Progenitor cell of endocrine pancreas (in vitro differentiated cells): ENCODE measurements at regions not wholly inside any gene's neighbourhood (a gene's known extent, or its start where the extent isn't known, plus 50 kb on each side); places are given as distances from the start of the nearest gene placed in this dataset.

ENCODE experiments used
- DNase-seq: peaks from one replicate; pipeline ENCODE4 v3.0.0; 2021; ENCODE audit warnings: low spot score; ENCODE audit not compliant: unreplicated experiment
- H3K27ac Mint-ChIP-seq: 2 replicates; pipeline ENCODE4 v1.8.0; 2021; ENCODE audit warnings: mild to moderate bottlenecking, moderate library complexity, mixed read lengths
- H3K27me3 Mint-ChIP-seq: 2 replicates; pipeline ENCODE4 v1.8.0; 2021; ENCODE audit warnings: mixed read lengths
- H3K36me3 Mint-ChIP-seq: 2 replicates; pipeline ENCODE4 v1.8.0; 2022; ENCODE audit warnings: mixed read lengths; ENCODE audit not compliant: insufficient read depth
- H3K4me1 Mint-ChIP-seq: 2 replicates; pipeline ENCODE4 v1.8.0; 2021; ENCODE audit warnings: low read depth, mixed read lengths
- H3K4me3 Mint-ChIP-seq: 2 replicates; pipeline ENCODE4 v1.8.0; 2021; ENCODE audit warnings: low read depth, mild to moderate bottlenecking, moderate library complexity, mixed read lengths
- H3K9me3 Mint-ChIP-seq: 2 replicates; pipeline ENCODE4 v1.8.0; 2021; ENCODE audit warnings: low read depth, mixed read lengths
- TF ChIP-seq, protein P1 (sequence below): fragments of 200-600 bp; sonication (generic); IDR thresholded peaks from one replicate; pipeline ENCODE4 v1.5.0; 2021; ENCODE audit warnings: antibody characterized with exemption, mild to moderate bottlenecking; ENCODE audit not compliant: unreplicated experiment

DNA sequence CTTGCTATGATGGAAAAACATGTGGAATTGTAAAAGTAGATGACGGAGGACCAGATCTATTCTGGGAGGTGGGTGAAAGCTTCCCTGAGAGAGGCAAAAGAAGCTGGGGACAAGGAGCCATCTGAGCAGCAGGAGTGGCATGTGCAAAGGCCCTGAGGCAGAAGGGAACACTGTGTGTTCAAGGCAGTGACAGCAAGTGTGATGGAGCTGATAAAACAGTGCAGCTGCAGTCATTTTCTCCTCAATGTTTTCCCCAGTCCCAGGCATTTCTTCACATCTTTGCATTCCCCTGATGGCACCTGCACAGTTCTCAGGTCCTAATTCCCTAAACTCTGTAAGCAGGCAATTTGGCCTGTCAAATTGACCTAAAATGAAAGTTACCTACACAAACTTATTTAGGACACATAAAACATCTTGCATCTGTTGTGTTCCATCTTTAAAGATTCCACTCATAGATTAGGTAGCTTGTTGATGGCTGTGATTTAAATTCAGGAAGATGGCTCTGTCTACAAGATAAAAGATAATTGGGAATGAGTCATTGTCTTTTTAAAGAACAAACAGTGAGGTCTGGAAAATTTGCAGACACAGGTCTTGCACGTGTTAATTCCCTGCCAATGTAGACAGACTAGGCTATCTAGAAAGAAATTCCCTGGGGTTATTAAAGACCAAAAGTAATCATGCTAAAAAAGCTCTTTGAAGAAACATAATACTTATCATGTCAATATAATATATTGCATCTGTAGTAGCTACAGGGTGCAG is 289.6 kb upstream of the SGCD start:
- H3K27ac Mint-ChIP-seq: no peak overlapping the region
- DNase-seq: no peak
- H3K4me1 Mint-ChIP-seq: peaks cover 3% of the 10 kb centered on the region
- TF ChIP-seq, protein P1, sequence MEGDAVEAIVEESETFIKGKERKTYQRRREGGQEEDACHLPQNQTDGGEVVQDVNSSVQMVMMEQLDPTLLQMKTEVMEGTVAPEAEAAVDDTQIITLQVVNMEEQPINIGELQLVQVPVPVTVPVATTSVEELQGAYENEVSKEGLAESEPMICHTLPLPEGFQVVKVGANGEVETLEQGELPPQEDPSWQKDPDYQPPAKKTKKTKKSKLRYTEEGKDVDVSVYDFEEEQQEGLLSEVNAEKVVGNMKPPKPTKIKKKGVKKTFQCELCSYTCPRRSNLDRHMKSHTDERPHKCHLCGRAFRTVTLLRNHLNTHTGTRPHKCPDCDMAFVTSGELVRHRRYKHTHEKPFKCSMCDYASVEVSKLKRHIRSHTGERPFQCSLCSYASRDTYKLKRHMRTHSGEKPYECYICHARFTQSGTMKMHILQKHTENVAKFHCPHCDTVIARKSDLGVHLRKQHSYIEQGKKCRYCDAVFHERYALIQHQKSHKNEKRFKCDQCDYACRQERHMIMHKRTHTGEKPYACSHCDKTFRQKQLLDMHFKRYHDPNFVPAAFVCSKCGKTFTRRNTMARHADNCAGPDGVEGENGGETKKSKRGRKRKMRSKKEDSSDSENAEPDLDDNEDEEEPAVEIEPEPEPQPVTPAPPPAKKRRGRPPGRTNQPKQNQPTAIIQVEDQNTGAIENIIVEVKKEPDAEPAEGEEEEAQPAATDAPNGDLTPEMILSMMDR: no peak
- H3K4me3 Mint-ChIP-seq: no peak overlapping the region
- H3K9me3 Mint-ChIP-seq: no peaks in the 10 kb centered on the region
- no peaks in the 10 kb centered on the region for H3K27me3 Mint-ChIP-seq
- H3K36me3 Mint-ChIP-seq: no peaks in the 10 kb centered on the region

DNA sequence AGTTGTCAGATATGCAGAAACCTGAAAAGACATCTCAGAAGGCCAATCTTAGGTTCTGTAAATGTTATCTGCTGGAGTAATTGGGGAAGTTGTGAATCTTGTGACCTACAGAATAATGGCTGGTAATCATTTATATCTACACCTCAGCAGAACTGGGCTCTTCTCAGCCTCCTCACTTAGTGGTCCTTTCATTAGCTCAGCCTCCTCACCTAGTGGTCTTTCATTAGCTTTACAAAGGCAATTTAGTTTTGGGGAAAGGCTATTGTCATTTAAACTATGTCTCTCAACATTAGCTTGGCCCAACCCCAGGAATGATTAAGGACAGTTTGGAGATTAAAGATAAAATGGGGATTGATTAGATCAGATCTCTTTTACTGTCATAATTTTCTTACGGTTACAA is 284.2 kb upstream of the SGCD start:
- no peaks in the 10 kb centered on the region for H3K27me3 Mint-ChIP-seq
- TF ChIP-seq, protein P1: no peak
- H3K4me3 Mint-ChIP-seq: no peak overlapping the region
- H3K36me3 Mint-ChIP-seq: no peaks in the 10 kb centered on the region
- DNase-seq: no peak
- H3K4me1 Mint-ChIP-seq: peaks cover 3% of the 10 kb centered on the region
- H3K27ac Mint-ChIP-seq: no peak overlapping the region
- H3K9me3 Mint-ChIP-seq: no peaks in the 10 kb centered on the region

DNA sequence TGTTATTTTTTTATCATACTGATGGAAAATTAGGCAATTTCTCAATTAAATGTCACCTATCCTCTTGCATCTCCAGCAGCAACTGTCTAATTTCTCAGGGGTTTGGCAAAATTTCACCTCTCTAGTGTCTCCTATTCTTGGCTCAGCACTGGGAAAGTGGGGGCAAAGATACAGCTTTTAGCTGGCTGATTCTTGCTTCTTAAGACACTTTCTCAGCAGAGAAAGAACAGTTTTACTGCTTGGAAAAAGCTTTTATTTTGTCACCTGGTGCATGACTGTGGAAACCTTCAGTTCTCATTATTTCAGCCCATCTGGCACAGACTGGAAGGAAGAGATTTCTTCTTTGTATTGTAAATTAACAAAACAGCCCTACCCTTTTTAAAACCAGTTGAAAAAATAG is 283.6 kb upstream of the SGCD start:
- Mint-ChIP-seq H3K4me1 (peaks cover 3% of the 10 kb centered on the region), H3K4me3 (no peak overlapping the region), H3K27ac (no peak overlapping the region), H3K9me3 (no peaks in the 10 kb centered on the region), H3K36me3 (no peaks in the 10 kb centered on the region), H3K27me3 (no peaks in the 10 kb centered on the region)
- DNase-seq: no peak
- TF ChIP-seq, protein P1: no peak

DNA sequence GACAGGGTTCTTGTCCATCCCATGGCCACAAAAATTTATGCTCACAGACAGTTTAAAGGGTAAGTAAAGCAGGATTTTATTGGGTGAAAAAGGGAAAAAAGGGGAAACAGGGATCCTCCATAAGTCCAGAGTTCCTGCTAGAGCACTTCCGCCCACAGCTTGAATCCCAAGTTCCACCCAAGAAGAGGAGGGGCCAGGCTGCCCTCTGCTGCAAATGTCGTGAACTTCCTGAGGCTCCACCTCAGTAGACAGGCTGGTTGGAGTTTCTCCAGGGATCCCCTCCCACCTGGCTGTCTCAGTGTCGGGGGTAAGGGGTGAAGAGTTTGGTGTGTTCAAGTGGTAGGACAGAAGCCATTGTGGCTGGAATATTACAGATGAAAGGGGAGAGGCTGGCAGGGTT is 275.0 kb upstream of the SGCD start:
- no peak overlapping the region for H3K4me3 Mint-ChIP-seq
- no peak for DNase-seq
- H3K4me1 Mint-ChIP-seq: peaks cover 5% of the 10 kb centered on the region

DNA sequence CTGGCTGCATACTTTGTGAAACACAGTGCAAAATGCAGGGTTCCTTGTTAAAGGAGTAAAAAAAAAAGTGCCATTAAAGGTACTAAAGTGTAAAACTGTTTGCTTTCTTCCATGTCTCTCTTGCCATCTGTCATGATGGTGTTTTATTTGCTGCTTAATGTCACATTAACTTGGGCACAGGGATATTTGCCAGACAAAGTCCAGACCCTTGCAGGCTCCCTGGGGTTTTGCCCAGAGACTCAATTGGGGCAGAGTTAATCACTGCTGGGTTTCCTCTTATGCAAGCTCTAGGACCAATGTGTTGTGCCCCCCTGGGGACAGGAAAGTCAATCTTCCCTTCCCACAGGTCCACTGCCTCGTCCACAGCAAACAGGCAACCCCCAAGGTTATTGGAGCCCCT is 274.3 kb upstream of the SGCD start:
- no peaks in the 10 kb centered on the region for H3K27me3 Mint-ChIP-seq
- H3K27ac Mint-ChIP-seq: no peak overlapping the region
- no peaks in the 10 kb centered on the region for H3K9me3 Mint-ChIP-seq
- DNase-seq: no peak
- H3K4me1 Mint-ChIP-seq: peaks cover 5% of the 10 kb centered on the region
- TF ChIP-seq, protein P1: no peak
- no peak overlapping the region for H3K4me3 Mint-ChIP-seq
- no peaks in the 10 kb centered on the region for H3K36me3 Mint-ChIP-seq

More for the DNA sequence above, 275.0 kb upstream of the SGCD start:
- no peaks in the 10 kb centered on the region for H3K27me3 Mint-ChIP-seq
- H3K36me3 Mint-ChIP-seq: no peaks in the 10 kb centered on the region
- H3K27ac Mint-ChIP-seq: no peak overlapping the region
- H3K9me3 Mint-ChIP-seq: no peaks in the 10 kb centered on the region
- TF ChIP-seq, protein P1: peak; percentile 16
